ENCODE measurements at regions not wholly inside any gene's neighbourhood (a gene's known extent, or its start where the extent isn't known, plus 50 kb on each side); places are given as distances from the start of the nearest gene placed in this dataset.

GRCh38 chr5:165576678-165577275 is 2071.4 kb downstream of the MAT2B start:
- TF ChIP-seq POLR2A (IDR thresholded peaks at IDR 0.05; ENCODE audit: low read length) (no peak), GATA1 (IDR thresholded peaks at IDR 0.05; ENCODE audit: low read depth, low read length) (no peak)
- no peak for DNase-seq

- TF ChIP-seq POLR2A (IDR thresholded peaks at IDR 0.05; ENCODE audit: low read length) = no peak
- no peak for TF ChIP-seq GATA1 (IDR thresholded peaks at IDR 0.05; ENCODE audit: low read depth, low read length)
- DNase-seq = no peak
Measured at GRCh38 chr5:165579911-165580310, 2074.5 kb downstream of the MAT2B start.

GRCh38 chr5:165594693-165595092 is 2089.3 kb downstream of the MAT2B start:
- TF ChIP-seq POLR2A (IDR thresholded peaks at IDR 0.05; ENCODE audit: low read length) (no peak), GATA1 (IDR thresholded peaks at IDR 0.05; ENCODE audit: low read depth, low read length) (no peak)
- DNase-seq = no peak

- no peak for TF ChIP-seq POLR2A (IDR thresholded peaks at IDR 0.05; ENCODE audit: low read length)
- no peak for TF ChIP-seq GATA1 (IDR thresholded peaks at IDR 0.05; ENCODE audit: low read depth, low read length)
Measured at GRCh38 chr5:165602529-165602928, 2097.1 kb downstream of the MAT2B start.

GRCh38 chr5:165607026-165607425 is 2101.6 kb downstream of the MAT2B start:
- TF ChIP-seq GATA1 (IDR thresholded peaks at IDR 0.05; ENCODE audit: low read depth, low read length) (no peak), POLR2A (IDR thresholded peaks at IDR 0.05; ENCODE audit: low read length) (no peak)
- DNase-seq = no peak

More at GRCh38 chr5:165602529-165602928, 2097.1 kb downstream of the MAT2B start:
- no peak for DNase-seq

GRCh38 chr5:165609871-165610270 is 2104.5 kb downstream of the MAT2B start:
- DNase-seq = no peak
- TF ChIP-seq GATA1 (IDR thresholded peaks at IDR 0.05; ENCODE audit: low read depth, low read length) = no peak
- TF ChIP-seq POLR2A (IDR thresholded peaks at IDR 0.05; ENCODE audit: low read length) = no peak

- TF ChIP-seq POLR2A (IDR thresholded peaks at IDR 0.05; ENCODE audit: low read length) (no peak), GATA1 (IDR thresholded peaks at IDR 0.05; ENCODE audit: low read depth, low read length) (no peak)
- no peak for DNase-seq
Measured at GRCh38 chr5:165616490-165617405, 2111.3 kb downstream of the MAT2B start.

- TF ChIP-seq POLR2A (IDR thresholded peaks at IDR 0.05; ENCODE audit: low read length) (no peak), GATA1 (IDR thresholded peaks at IDR 0.05; ENCODE audit: low read depth, low read length) (no peak)
- DNase-seq = no peak
Measured at GRCh38 chr5:165617491-165617890, 2112.1 kb downstream of the MAT2B start.

- TF ChIP-seq POLR2A (IDR thresholded peaks at IDR 0.05; ENCODE audit: low read length) = no peak
- no peak for TF ChIP-seq GATA1 (IDR thresholded peaks at IDR 0.05; ENCODE audit: low read depth, low read length)
- DNase-seq = no peak
Measured at GRCh38 chr5:165620394-165620793, 2115.0 kb downstream of the MAT2B start.

GRCh38 chr5:165622864-165623536 is 2117.6 kb downstream of the MAT2B start:
- no peak for DNase-seq
- TF ChIP-seq GATA1 (IDR thresholded peaks at IDR 0.05; ENCODE audit: low read depth, low read length) (no peak), POLR2A (IDR thresholded peaks at IDR 0.05; ENCODE audit: low read length) (no peak)

GRCh38 chr5:165624166-165624946 is 2118.9 kb downstream of the MAT2B start:
- DNase-seq = no peak
- TF ChIP-seq POLR2A (IDR thresholded peaks at IDR 0.05; ENCODE audit: low read length) = no peak
- no peak for TF ChIP-seq GATA1 (IDR thresholded peaks at IDR 0.05; ENCODE audit: low read depth, low read length)

GRCh38 chr5:165626161-165626560 is 2120.7 kb downstream of the MAT2B start:
- no peak for DNase-seq
- TF ChIP-seq GATA1 (IDR thresholded peaks at IDR 0.05; ENCODE audit: low read depth, low read length) = no peak
- no peak for TF ChIP-seq POLR2A (IDR thresholded peaks at IDR 0.05; ENCODE audit: low read length)

GRCh38 chr5:165627548-165628170 is 2122.2 kb downstream of the MAT2B start:
- TF ChIP-seq POLR2A (IDR thresholded peaks at IDR 0.05; ENCODE audit: low read length) = no peak
- TF ChIP-seq GATA1 (IDR thresholded peaks at IDR 0.05; ENCODE audit: low read depth, low read length) = no peak
- DNase-seq = no peak
